GM12891 (cell line): ENCODE measurements at regions not wholly inside any gene's neighbourhood (a gene's known extent, or its start where the extent isn't known, plus 50 kb on each side); places are given as distances from the start of the nearest gene placed in this dataset.

ENCODE experiments used
- POLR2A ChIP-seq: IDR thresholded peaks from 2 replicates; pipeline ENCODE4 v1.6.1; 2011; ENCODE audit warnings: low read depth, low read length, control low read depth
- POLR2AphosphoS5 ChIP-seq: IDR thresholded peaks from 2 replicates; pipeline ENCODE4 v1.6.1; 2011; ENCODE audit warnings: low read depth, low read length, control low read depth
- POU2F2 ChIP-seq: IDR thresholded peaks from 2 replicates; pipeline ENCODE4 v1.6.1; 2011; ENCODE audit warnings: low read depth, mild to moderate bottlenecking, control low read depth, low read length, moderate library complexity
- SPI1 ChIP-seq: IDR thresholded peaks from 2 replicates; pipeline ENCODE4 v1.6.1; 2011; ENCODE audit warnings: low read depth, low read length, control low read depth
- TAF1 ChIP-seq: IDR thresholded peaks from 2 replicates; pipeline ENCODE4 v1.6.1; 2011; ENCODE audit warnings: low read depth, low read length, control low read depth

DNA sequence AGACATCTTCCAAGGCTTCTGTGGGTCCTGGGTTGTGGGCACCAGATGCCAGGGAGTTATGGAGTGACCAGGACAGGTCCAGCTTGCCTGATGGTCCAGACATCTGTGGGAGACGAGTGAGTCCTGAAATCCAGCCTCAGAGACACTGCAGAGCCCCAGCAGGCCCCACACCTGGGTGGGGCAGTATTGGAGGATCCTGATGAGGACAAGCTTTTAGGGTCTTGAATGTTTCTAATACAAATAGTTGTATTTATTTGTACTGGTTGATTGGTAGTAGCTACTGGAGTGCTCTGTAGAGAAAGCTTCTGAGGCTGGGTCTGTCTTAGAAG is 67.5 kb upstream of the PRR23C start:
- TF ChIP-seq POLR2A = no peak
- no peak for TF ChIP-seq POLR2AphosphoS5
- TF ChIP-seq SPI1 = no peak
- TF ChIP-seq POU2F2 = no peak
- TF ChIP-seq TAF1 = no peak
